ENCODE measurements at regions not wholly inside any gene's neighbourhood (a gene's known extent, or its start where the extent isn't known, plus 50 kb on each side); places are given as distances from the start of the nearest gene placed in this dataset.
A peak's percentile ranks its signal among the peaks of the same experiment; 100 is the strongest.

DNA sequence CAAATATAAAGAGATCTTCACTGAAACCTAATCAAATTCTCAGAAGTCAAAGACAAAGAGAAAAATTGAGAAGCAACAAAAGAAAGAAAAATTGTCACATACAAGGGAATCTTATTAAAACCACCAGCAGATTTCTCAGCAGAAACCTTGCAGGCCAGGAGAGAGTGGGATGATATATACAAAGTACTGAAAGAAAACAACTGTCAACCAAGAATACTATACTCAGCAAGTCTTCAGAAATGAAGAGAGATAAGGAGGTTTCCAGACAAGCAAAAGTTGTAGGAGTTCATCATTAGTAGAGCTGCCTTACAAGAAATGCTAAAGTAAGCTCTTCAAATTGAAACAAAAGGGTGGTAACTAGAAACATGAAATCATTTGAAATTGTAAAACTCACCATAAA is 345.6 kb downstream of the MAFB start:
- Histone ChIP-seq H3K36me3 (no peaks in the 10 kb centered on the region), H3K9me3 (peaks cover 0 to 43% (median 29%) of the 10 kb centered on the region in 4 donors), H3K27me3 (no peaks in the 10 kb centered on the region), H3K27ac (no peak overlapping the region), H3K4me1 (no peaks in the 10 kb centered on the region), H3K4me3 (no peak overlapping the region)
- TF ChIP-seq CTCF (IDR thresholded peaks at IDR 0.05), result no peak
- no peak for TF ChIP-seq POLR2AphosphoS5 (IDR thresholded peaks at IDR 0.05)
- TF ChIP-seq EP300 (IDR thresholded peaks at IDR 0.05), result no peak
- TF ChIP-seq POLR2A (IDR thresholded peaks at IDR 0.05), result no peak
- intact Hi-C loops (cut with DNase I; ENCODE audit: low total_unique reads), result no loop called here
- no peak for DNase-seq

GRCh38 chr20:40341561-40341960 is 347.5 kb downstream of the MAFB start:
- Histone ChIP-seq H3K4me3 (no peak overlapping the region), H3K4me1 (no peaks in the 10 kb centered on the region), H3K9me3 (peaks cover 0 to 39% (median 25%) of the 10 kb centered on the region in 4 donors), H3K27ac (no peak overlapping the region), H3K27me3 (no peaks in the 10 kb centered on the region), H3K36me3 (no peaks in the 10 kb centered on the region)
- TF ChIP-seq POLR2A (IDR thresholded peaks at IDR 0.05) (no peak), EP300 (IDR thresholded peaks at IDR 0.05) (no peak), POLR2AphosphoS5 (IDR thresholded peaks at IDR 0.05) (no peak), CTCF (IDR thresholded peaks at IDR 0.05) (no peak)
- intact Hi-C loops (cut with DNase I; ENCODE audit: low total_unique reads), result no loop called here
- no peak for DNase-seq

DNA sequence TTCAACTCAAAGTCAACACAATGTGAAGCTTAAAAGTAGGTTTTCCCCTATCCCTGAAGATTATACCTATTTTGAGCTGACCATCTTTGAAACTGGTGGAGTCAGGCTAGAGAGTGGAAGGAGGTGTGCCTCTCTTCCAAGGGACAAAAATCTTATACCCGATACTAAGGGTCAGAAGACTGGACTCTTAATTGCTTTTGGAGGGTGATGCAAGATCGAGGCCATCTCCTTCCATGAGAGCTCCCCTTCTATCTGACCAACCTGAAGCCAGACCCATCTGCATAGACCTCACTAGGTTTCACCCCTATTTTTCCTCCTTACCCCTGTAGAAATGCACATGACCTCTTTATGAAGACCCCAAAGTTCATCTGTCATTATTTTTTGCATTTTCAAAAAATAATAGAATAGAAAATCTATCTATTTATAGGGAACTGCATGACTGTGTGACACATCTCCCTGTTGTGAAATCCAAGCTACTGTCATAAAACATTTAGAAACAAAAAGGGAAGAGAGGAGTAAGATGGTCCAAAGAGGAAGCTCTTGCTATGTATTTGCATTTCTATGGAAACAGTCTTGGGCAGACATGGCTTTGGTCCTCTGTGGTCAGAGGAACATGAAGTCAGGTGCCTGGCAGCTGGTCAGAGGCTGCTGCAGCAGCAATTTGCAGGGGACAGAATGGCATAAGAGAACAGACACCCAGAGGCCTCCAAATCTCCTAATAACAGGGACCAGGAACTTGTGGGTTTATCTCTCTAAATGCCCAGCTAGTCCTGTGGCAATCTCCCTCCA is 349.2 kb downstream of the MAFB start:
- no peaks in the 10 kb centered on the region for H3K4me1 ChIP-seq
- no peaks in the 10 kb centered on the region for H3K36me3 ChIP-seq
- peaks cover 0 to 24% (median 17%) of the 10 kb centered on the region in 4 donors for H3K9me3 ChIP-seq
- no peak overlapping the region for H3K4me3 ChIP-seq
- DNase-seq, result peak in 1 of 2 donors; percentile 26
- 76 to 86% (median 80%) methylated on average over 2 of the region's 2 CpGs for WGBS, 5 donors
- H3K27ac ChIP-seq, result peak overlapping the region in 1 of 5 donors; percentile 1
- intact Hi-C loops (cut with DNase I; ENCODE audit: low total_unique reads), result no loop called here
- H3K27me3 ChIP-seq, result no peaks in the 10 kb centered on the region
- TF ChIP-seq EP300 (IDR thresholded peaks at IDR 0.05) (no peak), POLR2AphosphoS5 (IDR thresholded peaks at IDR 0.05) (no peak), POLR2A (IDR thresholded peaks at IDR 0.05) (no peak), CTCF (IDR thresholded peaks at IDR 0.05) (no peak)

GRCh38 chr20:40336533-40336932 is 352.5 kb downstream of the MAFB start:
- DNase-seq, result no peak
- WGBS, 5 donors, result 56 to 74% (median 62%) methylated on average over 1 of the region's 1 CpG
- Histone ChIP-seq H3K27me3 (no peaks in the 10 kb centered on the region), H3K4me1 (no peaks in the 10 kb centered on the region), H3K4me3 (no peak overlapping the region), H3K36me3 (no peaks in the 10 kb centered on the region), H3K27ac (no peak overlapping the region), H3K9me3 (no peaks in the 10 kb centered on the region)
- TF ChIP-seq POLR2A (IDR thresholded peaks at IDR 0.05) (no peak), EP300 (IDR thresholded peaks at IDR 0.05) (no peak), POLR2AphosphoS5 (IDR thresholded peaks at IDR 0.05) (no peak), CTCF (IDR thresholded peaks at IDR 0.05) (no peak)
- intact Hi-C loops (cut with DNase I; ENCODE audit: low total_unique reads), result no loop called here

All from stomach (tissue), 8 donors.